NOMO-1 treated with DMSO at 0.1 percent for 48 hours (cell line): ENCODE measurements at regions not wholly inside any gene's neighbourhood (a gene's known extent, or its start where the extent isn't known, plus 50 kb on each side); places are given as distances from the start of the nearest gene placed in this dataset.
A peak's percentile ranks its signal among the peaks of the same experiment; 100 is the strongest.
"Not testable (repeated sequence)": the region's sequence is repeated elsewhere in the genome, so short reads cannot be mapped to it uniquely, and the experiment has no call there.

Experiments
- DNase-seq: peaks from one replicate; lab custom pipeline; 2025; ENCODE audit not compliant: unreplicated experiment; lab: John Stamatoyannopoulos, UW

- DNase-seq, result no peak
Observed at GRCh38 chr12:97711392-97711791, 248.8 kb downstream of the RMST start.

DNA sequence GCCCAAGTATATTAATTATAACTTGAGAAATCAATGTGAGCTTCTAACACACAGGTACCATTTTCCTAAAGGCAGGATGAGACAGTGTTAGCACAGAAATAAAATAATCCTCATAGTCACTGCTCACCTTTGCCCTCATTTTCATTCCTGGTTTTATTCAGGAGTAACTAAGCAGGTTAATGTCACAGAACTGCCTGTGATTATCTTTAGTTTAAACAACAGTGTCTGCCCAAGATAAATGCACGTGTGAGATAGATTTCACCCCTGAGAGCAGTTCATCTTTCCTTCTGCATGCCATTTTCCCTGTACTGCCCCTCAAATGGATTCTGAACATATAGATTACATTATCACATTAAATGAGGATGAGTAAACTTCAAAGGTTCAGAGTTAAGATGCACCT is 250.7 kb downstream of the RMST start:
- no peak for DNase-seq

DNA sequence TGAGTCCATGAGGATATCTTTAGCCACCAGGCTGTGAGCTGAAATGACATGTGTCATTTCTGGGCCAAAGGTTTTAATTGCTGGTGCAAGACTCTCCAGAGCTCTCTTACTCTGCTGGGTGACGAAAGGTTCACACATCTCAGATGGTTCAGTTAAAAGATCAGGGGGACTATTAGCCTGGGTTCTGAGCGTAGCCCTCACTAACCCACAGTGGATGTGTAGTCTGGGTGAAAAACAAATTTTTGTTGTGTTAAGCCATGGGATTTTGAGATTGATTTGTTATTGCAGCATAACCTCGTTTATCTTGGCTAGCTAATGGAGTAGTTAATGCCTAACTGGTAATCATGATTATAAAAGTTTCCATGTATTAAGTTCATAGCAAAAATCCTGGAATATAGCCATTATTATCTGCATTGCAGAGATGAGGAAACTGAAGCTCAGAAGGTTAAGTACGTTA is 251.5 kb downstream of the RMST start:
- DNase-seq, result no peak

DNA sequence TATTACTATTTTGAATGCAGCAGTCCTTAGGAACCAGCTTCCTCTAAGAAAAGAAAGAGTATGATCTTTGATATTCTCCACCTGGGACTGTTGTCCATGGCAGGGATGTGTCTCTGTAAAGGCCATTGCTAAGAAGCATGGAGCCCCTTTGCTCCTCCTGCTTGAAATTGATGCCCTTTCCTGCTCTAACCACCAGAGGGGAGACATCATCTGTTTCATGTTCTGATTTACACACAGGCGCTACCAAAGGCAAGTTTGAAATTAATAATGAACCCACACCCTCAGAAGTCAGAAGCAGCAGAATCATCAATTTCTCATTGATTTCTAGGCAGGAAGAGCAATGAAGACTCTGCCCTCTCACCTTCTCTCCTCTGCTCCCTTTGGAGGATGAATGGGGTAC is 253.8 kb downstream of the RMST start:
- DNase-seq, result no peak

DNA sequence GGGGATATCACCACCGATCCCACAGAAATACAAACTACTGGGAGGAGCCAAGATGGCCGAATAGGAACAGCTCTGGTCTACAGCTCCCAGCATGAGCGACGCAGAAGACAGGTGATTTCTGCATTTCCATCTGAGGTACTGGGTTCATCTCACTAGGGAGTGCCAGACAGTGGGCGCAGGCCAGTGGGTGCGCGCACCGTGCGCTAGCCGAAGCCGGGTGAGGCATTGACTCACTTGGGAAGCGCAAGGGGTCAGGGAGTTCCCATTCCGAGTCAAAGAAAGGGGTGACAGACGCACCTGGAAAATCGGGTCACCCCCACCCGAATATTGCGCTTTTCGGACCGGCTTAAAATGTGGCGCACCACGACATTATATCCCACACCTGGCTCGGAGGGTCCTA is 261.2 kb downstream of the RMST start:
- DNase-seq, result not testable (repeated sequence)

GRCh38 chr12:97745406-97746101 is 282.9 kb downstream of the RMST start:
- peak; percentile 83 for DNase-seq

GRCh38 chr12:97748298-97748697 is 285.7 kb downstream of the RMST start:
- DNase-seq, result no peak

DNA sequence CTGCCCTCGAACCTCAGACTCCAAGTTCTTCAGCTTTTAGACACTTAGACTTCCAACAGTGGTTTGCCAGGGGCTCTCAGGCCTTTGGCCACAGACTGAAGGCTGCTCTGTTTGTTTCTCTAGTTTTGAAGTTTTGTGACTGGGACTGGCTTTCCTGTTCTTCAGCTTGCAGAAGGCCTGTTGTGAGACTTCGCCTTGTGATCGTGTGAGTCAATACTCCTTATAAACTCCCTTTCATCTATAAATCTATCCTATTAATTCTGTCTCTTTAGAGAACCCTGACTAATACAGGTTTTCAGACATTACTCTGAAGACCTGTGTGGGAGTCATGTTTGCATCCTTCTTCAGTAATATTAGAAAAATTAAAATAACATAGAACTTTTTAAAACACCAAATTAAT is 289.1 kb downstream of the RMST start:
- no peak for DNase-seq

DNA sequence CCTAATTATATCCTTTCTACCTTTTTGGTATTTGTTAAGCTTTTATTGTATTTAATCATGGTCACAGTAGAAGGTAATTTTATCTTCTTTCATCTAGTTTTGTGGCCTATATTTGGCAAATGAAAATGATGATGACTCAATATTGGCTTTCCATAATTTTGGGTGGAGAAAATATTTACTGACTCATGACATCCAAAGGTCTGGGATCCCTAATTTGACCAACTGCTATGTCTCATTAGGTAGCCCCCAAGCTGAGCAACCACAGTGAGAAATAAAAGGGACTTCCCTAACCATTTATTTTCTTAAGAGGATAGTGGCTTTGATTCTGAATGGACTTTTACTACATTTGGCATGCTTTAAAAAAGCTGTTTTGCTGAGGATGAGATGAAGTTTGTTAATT is 289.5 kb downstream of the RMST start:
- DNase-seq, result no peak

DNA sequence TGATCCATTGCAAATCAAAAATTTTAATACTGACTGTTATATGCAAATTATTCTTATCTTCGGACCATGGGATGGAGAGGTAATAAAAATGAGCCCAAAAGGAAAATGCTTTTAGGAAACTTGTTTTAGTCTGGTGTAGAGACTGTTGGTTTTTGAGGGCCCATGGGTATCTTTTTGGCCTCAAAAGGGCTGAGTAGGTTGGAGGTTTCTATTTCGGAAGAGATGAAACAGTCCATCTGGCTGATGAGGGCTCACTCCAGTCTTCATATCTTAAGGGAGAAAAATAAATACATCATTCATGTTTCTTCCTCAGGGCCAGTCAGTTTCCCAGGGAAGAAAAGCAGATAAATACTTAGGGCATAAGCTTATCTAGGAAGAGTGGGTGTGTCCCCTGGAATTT is 290.7 kb downstream of the RMST start:
- DNase-seq, result no peak

DNA sequence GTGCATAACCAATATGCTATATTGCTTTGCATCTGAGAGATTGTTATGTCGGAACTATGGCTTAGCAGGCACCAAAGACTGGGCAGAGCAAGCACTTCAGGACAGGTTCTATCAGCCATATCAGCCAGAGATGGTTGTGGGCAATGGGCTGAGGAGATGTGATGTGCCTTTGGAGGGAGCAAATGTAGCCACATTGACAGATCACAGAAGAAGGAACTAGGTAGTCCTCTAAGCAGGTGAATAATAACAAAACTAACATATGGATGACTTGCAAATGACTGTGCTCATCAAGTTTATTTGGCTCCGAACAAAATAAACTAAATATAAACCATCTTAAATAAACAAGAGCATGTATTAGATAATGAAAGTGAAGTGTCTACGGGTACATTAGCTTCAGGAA is 291.7 kb downstream of the RMST start:
- no peak for DNase-seq

- no peak for DNase-seq
Observed at GRCh38 chr12:97756066-97756666, 293.6 kb downstream of the RMST start.

DNA sequence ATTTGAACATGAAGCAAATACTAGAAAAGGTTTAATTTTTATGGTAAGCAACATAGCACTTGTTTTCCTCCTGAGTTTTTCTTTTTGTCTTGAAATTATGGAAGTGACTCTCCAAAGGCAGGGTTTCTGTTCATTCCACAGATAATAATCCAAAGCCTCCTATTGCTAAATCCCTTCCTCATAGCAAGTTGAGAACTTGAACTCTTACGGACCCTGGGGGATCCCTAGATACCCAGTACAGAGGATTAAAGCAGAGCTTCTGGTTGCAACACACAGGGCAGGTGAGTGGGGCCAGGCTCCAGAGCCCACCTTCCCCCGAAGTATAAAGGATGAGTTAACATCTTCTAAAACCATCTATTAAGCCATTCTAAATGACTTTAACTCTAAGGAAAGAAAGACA is 294.1 kb downstream of the RMST start:
- no peak for DNase-seq

GRCh38 chr12:97757481-97758193 is 295.0 kb downstream of the RMST start:
- no peak for DNase-seq

DNA sequence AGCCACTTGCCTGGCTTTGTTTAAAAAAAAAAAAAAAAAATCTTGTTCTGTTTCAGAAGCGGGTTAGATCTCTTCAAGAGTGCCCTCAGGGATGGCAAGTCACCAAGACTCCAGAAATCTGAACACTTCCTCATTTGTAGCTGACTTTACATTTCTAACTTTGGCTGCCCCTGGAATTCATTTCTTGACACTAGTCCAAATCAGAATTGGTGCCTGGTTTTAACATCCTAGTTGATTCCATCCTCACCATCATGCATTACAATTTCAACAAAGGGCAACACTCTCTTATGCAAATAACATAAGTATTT is 295.5 kb downstream of the RMST start:
- peak; percentile 3 for DNase-seq

GRCh38 chr12:97758586-97758985 is 296.0 kb downstream of the RMST start:
- no peak for DNase-seq

- no peak for DNase-seq
Observed at GRCh38 chr12:97760601-97761000, 298.0 kb downstream of the RMST start.

- DNase-seq, result no peak
Observed at GRCh38 chr12:97763113-97763512, 300.5 kb downstream of the RMST start.

DNA sequence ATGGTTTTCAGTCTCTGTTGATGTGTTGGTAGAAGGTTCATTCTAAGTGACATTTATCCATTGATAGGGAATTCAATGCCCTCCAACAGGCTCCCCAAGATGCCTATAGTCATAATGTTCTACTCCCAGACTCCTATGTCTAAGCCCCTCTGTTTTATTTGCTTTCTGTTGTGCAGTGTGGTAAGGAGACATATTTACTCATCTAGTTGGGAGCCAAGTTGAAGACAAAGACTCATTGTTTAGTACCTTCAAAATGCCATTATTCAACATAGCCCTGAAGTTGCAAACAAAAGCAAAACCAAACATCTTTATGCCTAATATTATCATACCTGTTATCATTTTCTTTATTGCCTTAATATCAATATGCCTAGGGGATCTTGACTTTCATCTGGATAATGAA is 302.1 kb downstream of the RMST start:
- no peak for DNase-seq

GRCh38 chr12:97767347-97767746 is 304.7 kb downstream of the RMST start:
- DNase-seq, result no peak

DNA sequence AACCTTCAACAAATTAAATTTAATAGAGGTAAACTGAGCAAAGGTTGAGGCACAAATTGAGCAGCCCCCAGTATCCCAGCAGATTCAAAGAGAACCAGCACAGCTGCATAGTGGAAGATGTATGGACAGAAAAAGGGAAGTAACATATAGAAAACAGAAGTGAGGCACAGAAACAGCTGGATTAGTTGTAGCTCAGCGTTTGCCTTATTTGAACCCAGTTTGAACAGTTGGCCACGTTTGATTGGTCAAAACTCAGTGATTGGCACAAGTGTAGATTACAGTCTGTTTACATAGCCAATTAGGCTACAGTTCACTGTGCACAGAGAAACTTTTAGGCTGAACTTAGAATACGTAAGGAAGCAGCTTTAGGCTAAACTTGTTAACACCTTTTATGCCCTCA is 315.5 kb downstream of the RMST start:
- peak; percentile 27 for DNase-seq

DNA sequence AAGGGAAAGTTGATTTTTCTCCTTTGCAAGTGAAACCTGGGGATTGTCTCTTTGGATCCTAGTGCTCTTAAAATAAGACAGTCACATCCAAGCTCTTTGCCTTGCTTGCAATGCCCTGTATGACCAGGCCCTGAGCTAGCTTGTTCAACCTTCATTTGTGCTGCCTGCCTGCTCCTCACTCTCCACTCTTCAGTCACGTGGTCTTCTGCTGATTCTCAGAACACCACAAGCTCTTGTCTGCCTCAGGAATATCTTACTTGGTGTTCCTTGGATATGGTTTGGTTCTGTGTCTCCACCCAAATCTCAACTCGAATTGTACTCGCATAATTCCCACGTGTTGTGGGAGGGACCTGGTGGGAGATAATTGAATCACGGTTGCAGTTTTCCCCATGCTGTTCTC is 318.7 kb downstream of the RMST start:
- no peak for DNase-seq

DNA sequence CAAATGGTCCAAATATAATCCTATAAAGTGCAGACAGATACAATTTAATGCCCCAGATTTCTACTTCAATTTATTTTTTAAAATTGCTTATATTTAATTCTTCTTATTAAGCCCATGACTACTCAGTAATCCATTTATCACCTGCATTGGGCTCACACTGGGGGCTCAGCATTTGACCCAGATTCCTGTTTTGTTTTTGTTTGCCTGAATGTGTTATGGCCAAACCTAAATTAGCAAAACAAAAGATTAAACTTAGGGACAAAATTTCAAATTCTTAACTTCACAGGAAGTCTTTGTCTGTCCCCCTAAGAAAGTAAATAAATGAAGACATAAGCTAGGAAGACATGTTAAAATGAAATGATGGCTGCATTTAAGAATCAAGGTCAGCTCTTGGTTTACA is 322.3 kb downstream of the RMST start:
- DNase-seq, result no peak
